ENCODE measurements at regions not wholly inside any gene's neighbourhood (a gene's known extent, or its start where the extent isn't known, plus 50 kb on each side); places are given as distances from the start of the nearest gene placed in this dataset.

- no peak for ATAC-seq (ENCODE audit: low FRiP score in 2 of 2)
- no peaks in the 10 kb centered on the region for H3K9me3 ChIP-seq
- DNase-seq, result no peak
Observed at GRCh38 chr2:122651236-122651635, 895.8 kb downstream of the TSN start.

DNA sequence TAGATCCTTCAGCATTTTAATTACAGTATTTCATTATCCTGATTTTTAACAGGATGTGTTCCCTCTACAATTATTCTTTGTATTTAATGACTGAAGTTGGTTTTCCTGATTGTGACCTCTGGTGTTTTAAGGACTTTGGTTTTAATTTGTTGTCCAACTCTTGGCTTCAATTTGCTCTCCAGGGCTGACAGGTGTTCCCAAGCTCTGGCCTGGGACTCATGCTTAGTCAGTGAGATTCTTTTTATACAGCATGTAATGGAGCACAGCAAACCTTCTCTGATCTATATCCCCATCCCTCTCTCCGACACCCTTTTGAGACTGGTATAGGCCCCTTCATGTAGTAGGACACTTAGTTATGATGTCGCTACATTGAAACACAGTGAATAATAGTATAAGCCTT, 896.3 kb downstream of the TSN start:
- no peaks in the 10 kb centered on the region for H3K4me1 ChIP-seq
- no peak for TF ChIP-seq POLR2AphosphoS5 (IDR thresholded peaks at IDR 0.05)
- TF ChIP-seq POLR2A (IDR thresholded peaks at IDR 0.05), result no peak
- no peak for TF ChIP-seq EP300 (IDR thresholded peaks at IDR 0.05)
- TF ChIP-seq CTCF (IDR thresholded peaks at IDR 0.05), result no peak
- H3K9me3 ChIP-seq, result no peaks in the 10 kb centered on the region
- ATAC-seq (ENCODE audit: low FRiP score in 2 of 2) (no peak), DNase-seq (no peak)
- 95 to 98% methylated on average over 2 of the region's 2 CpGs for WGBS, 2 donors
- no peak overlapping the region for H3K4me3 ChIP-seq
- H3K36me3 ChIP-seq, result no peaks in the 10 kb centered on the region
- H3K27ac ChIP-seq, result no peak overlapping the region
- H3K27me3 ChIP-seq, result no peaks in the 10 kb centered on the region

More at GRCh38 chr2:122651236-122651635, 895.8 kb downstream of the TSN start:
- Histone ChIP-seq H3K27me3 (no peaks in the 10 kb centered on the region), H3K36me3 (no peaks in the 10 kb centered on the region), H3K4me1 (no peaks in the 10 kb centered on the region), H3K4me3 (no peak overlapping the region), H3K27ac (no peak overlapping the region)
- 63 to 71% methylated on average over 2 of the region's 2 CpGs for WGBS, 2 donors
- TF ChIP-seq EP300 (IDR thresholded peaks at IDR 0.05) (no peak), POLR2A (IDR thresholded peaks at IDR 0.05) (no peak), POLR2AphosphoS5 (IDR thresholded peaks at IDR 0.05) (no peak), CTCF (IDR thresholded peaks at IDR 0.05) (no peak)

DNA sequence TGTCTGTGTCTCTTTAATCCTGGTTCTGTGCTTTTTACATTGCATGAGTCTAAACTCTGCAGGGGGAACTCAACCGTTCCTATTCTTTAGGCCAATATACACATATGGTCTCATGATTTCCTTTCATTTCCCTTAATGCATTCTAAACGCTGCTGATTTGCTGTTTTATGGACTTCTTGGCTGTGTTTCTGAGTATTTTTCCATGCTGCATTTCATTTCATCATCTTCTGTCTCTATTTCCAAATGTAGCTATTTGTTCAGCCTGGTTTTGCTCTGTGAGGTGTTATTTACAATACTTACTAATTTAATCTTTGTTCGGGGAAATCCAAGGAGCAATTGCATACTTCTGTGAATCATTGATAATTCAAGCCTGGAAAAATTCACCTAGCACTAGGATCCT, 897.2 kb downstream of the TSN start:
- Histone ChIP-seq H3K4me3 (no peak overlapping the region), H3K9me3 (no peaks in the 10 kb centered on the region), H3K4me1 (no peaks in the 10 kb centered on the region), H3K27ac (no peak overlapping the region), H3K27me3 (no peaks in the 10 kb centered on the region), H3K36me3 (no peaks in the 10 kb centered on the region)
- TF ChIP-seq POLR2A (IDR thresholded peaks at IDR 0.05), result no peak
- TF ChIP-seq CTCF (IDR thresholded peaks at IDR 0.05), result no peak
- TF ChIP-seq EP300 (IDR thresholded peaks at IDR 0.05), result no peak
- no peak for TF ChIP-seq POLR2AphosphoS5 (IDR thresholded peaks at IDR 0.05)
- ATAC-seq (ENCODE audit: low FRiP score in 2 of 2), result no peak
- 56 to 63% methylated on average over 3 of the region's 3 CpGs for WGBS, 2 donors
- no peak for DNase-seq

GRCh38 chr2:122656403-122656802, 901.0 kb downstream of the TSN start:
- H3K27me3 ChIP-seq, result no peaks in the 10 kb centered on the region
- DNase-seq (no peak), ATAC-seq (ENCODE audit: low FRiP score in 2 of 2) (no peak)
- no peak overlapping the region for H3K4me3 ChIP-seq
- no peaks in the 10 kb centered on the region for H3K9me3 ChIP-seq
- H3K36me3 ChIP-seq, result no peaks in the 10 kb centered on the region
- 86% methylated on average over 3 of the region's 3 CpGs for WGBS, 2 donors
- TF ChIP-seq POLR2A (IDR thresholded peaks at IDR 0.05), result no peak
- TF ChIP-seq CTCF (IDR thresholded peaks at IDR 0.05), result no peak
- no peak for TF ChIP-seq EP300 (IDR thresholded peaks at IDR 0.05)
- TF ChIP-seq POLR2AphosphoS5 (IDR thresholded peaks at IDR 0.05), result no peak
- H3K27ac ChIP-seq, result no peak overlapping the region
- peaks cover 0 to 5% (median 0%) of the 10 kb centered on the region in 4 donors for H3K4me1 ChIP-seq

DNA sequence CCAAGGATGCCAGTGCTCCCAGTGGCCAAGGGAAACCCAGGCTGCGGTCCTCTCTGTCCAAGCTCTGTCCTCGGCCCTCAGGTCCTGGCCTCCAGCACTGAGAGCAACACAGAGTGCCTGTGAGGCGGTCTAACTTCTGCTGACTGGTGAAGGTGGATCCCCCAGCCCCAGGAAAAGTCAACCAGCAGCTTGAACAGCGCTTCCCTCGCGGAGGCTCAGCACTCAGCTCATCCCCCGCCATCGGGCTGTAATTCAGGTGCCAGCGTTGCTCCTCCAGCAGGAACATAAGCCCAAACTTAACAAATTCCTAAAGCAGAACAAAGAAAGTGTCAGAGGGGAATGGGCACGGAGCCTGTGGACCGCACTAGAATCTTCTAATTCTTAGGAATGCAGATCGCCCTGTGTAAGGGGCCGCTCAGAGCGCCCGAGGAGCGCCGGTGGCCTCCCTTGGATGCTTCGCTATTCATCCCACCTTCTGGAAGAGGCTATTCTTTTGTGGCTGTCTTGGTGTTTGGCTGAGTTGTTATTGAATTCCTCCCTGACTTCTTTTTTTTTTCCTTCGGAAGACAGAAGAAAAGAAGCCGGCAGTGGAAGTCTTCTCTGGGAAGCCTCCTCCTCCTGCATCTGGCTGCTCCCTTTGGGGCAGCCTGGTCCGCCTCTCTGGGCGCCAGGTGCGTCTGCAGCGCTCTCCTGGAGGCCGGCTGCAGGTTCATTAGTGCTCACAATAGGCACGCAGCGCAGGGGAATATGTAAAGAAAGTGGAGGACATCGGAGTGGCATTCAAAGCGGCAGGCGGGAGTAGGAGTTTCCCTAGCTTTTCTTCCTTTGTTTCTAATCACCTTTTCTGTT, 905.6 kb downstream of the TSN start:
- TF ChIP-seq EP300 (IDR thresholded peaks at IDR 0.05) (no peak), CTCF (IDR thresholded peaks at IDR 0.05) (no peak), POLR2A (IDR thresholded peaks at IDR 0.05) (no peak), POLR2AphosphoS5 (IDR thresholded peaks at IDR 0.05) (no peak)
- 13 to 14% methylated on average over 29 to 30 of the region's 30 CpGs for WGBS, 2 donors
- H3K9me3 ChIP-seq, result no peaks in the 10 kb centered on the region
- H3K27me3 ChIP-seq, result no peaks in the 10 kb centered on the region
- DNase-seq (peak in 1 of 2 donors; percentile 43), ATAC-seq (ENCODE audit: low FRiP score in 2 of 2) (peak; percentile 12 to 35)
- H3K4me1 ChIP-seq, result peaks cover 0 to 5% (median 0%) of the 10 kb centered on the region in 4 donors
- H3K36me3 ChIP-seq, result no peaks in the 10 kb centered on the region
- no peak overlapping the region for H3K4me3 ChIP-seq
- no peak overlapping the region for H3K27ac ChIP-seq
